K562 (cell line): ENCODE measurements at regions not wholly inside any gene's neighbourhood (a gene's known extent, or its start where the extent isn't known, plus 50 kb on each side); places are given as distances from the start of the nearest gene placed in this dataset.

ENCODE experiments used
- ATAC-seq: fragments of 200-7000 bp; cut with Tn5 transposase; 3 replicates; pipeline ENCODE4 v1.9.1; 2020; ENCODE audit warnings: moderate library complexity
- BruUV-seq: library from RNA; stranded (reverse); fragments of 400-500 nt; replicated peaks from 2 replicates; lab custom pipeline; 2021; lab: Mats Ljungman, UMichigan
- CTCF ChIA-PET: fragments of 300-600 bp; formaldehyde crosslinking; extraction: SDS; loops from one replicate; lab custom pipeline; 2021; ENCODE audit warnings: low intra/inter-chr PET ratio; lab: Yijun Ruan, JAX
- POLR2A ChIA-PET: fragments of 300-600, 350-650 bp; sonication (Branson Sonifier 250); formaldehyde crosslinking; extraction: SDS; loops from one replicate; lab custom pipeline; 2021; ENCODE audit warnings: antibody characterized with exemption, inconsistent platforms; lab: Yijun Ruan, JAX
- DNase-seq, 4 experiments: peaks; one replicate each; pipeline versions ENCODE4 v3.0.0 to v3.0.0-alpha.2; 2011 to 2018; ENCODE audit warnings: low spot score in 3 of 4, mixed read lengths in 3 of 4; ENCODE audit errors: extremely low read depth in 1 of 4
- FAIRE-seq: peaks from 2 replicates; lab custom pipeline; 2011; peaks lifted over from hg19 to GRCh38; lab: Jason Lieb, UNC
- H2AFZ ChIP-seq: 2 replicates; pipeline ENCODE4 v1.6.0; 2011; ENCODE audit warnings: low read depth, low read length, control low read depth, inconsistent platforms
- H3K27ac ChIP-seq: fragments of 200-600 bp; 3 replicates; pipeline ENCODE4 v1.8.0; 2011; ENCODE audit warnings: low read depth, mild to moderate bottlenecking, control low read depth, inconsistent platforms, low read length, moderate library complexity, mixed read lengths; ENCODE audit errors: extremely low read depth
- H3K27me3 ChIP-seq, 2 experiments: fragments of 300-600 bp in 1 of 2; 2 replicates in 1 of 2; 3 replicates in 1 of 2; pipeline versions ENCODE4 v1.6.0 to v1.8.0; 2011; ENCODE audit warnings: inconsistent platforms in 2 of 2, low read length in 2 of 2, mild to moderate bottlenecking in 1 of 2, mixed read lengths in 1 of 2, moderate library complexity in 1 of 2; ENCODE audit not compliant: control insufficient read depth in 2 of 2, insufficient read depth in 2 of 2
- H3K36me3 ChIP-seq: fragments of 300-600 bp; 3 replicates; pipeline ENCODE4 v1.8.0; 2011; ENCODE audit warnings: mild to moderate bottlenecking, low read length, inconsistent platforms; ENCODE audit not compliant: control insufficient read depth, insufficient read depth
- H3K4me1 ChIP-seq, 2 experiments: fragments of 200-600 bp in 1 of 2; replicated peaks in 1 of 2; 2 replicates in 1 of 2; 3 replicates in 1 of 2; pipeline versions ENCODE4 v1.5.1 to v1.8.0; 2011; ENCODE audit warnings: inconsistent platforms in 2 of 2, low read length in 2 of 2, mild to moderate bottlenecking in 1 of 2, mixed read lengths in 1 of 2, moderate library complexity in 1 of 2; ENCODE audit not compliant: control insufficient read depth in 2 of 2, insufficient read depth in 2 of 2
- H3K4me2 ChIP-seq: 2 replicates; pipeline ENCODE4 v1.6.1; 2011; ENCODE audit warnings: low read length, control low read depth, inconsistent platforms, mixed read lengths; ENCODE audit not compliant: insufficient read depth
- H3K4me3 ChIP-seq: fragments of 200-600 bp; sonication (generic), shearing (Covaris generic); 2 replicates; pipeline ENCODE4 v1.5.1; 2016; ENCODE audit warnings: control low read depth, inconsistent platforms
- H3K79me2 ChIP-seq: fragments of 200-600 bp; 3 replicates; pipeline ENCODE4 v1.8.0; 2011; ENCODE audit warnings: low read length, inconsistent platforms; ENCODE audit not compliant: control insufficient read depth, insufficient read depth
- H3K9ac ChIP-seq, 2 experiments: 2 replicates each; pipeline versions ENCODE4 v1.6.0 to v1.6.1; 2011; ENCODE audit warnings: low read depth in 2 of 2, low read length in 2 of 2, control low read depth in 1 of 2, inconsistent platforms in 1 of 2, mild to moderate bottlenecking in 1 of 2, mixed read lengths in 1 of 2; ENCODE audit not compliant: insufficient read depth in 1 of 2
- H3K9me1 ChIP-seq: one replicate; pipeline ENCODE4 v1.6.0; 2011; ENCODE audit warnings: inconsistent platforms, mild to moderate bottlenecking, low read length, moderate library complexity; ENCODE audit not compliant: control insufficient read depth, insufficient read depth
- H3K9me3 ChIP-seq: replicated peaks from 2 replicates; pipeline ENCODE4 v1.5.1; 2011; ENCODE audit warnings: low read depth, low read length, inconsistent platforms; ENCODE audit not compliant: control insufficient read depth, insufficient read depth
- H4K20me1 ChIP-seq: replicated peaks from 2 replicates; pipeline ENCODE4 v1.6.1; 2011; ENCODE audit warnings: low read length, inconsistent platforms, mixed read lengths; ENCODE audit not compliant: control insufficient read depth, insufficient read depth
- ARID1B ChIP-seq: fragments of 450-650 bp; IDR thresholded peaks from 2 replicates; pipeline ENCODE4 v1.6.1; 2016; ENCODE audit warnings: antibody characterized with exemption, mild to moderate bottlenecking, inconsistent platforms
- ATF1 ChIP-seq, 2 experiments: fragments of 450-650 bp in 1 of 2; IDR thresholded peaks; 2 replicates each; pipeline ENCODE4 v1.6.1; 2016; ENCODE audit warnings: missing compliant biosample characterization in 1 of 2, missing genetic modification characterization in 1 of 2
- ATF3 ChIP-seq, 2 experiments: fragments of 450-650 bp in 1 of 2; sonication (generic) in 1 of 2; formaldehyde crosslinking in 1 of 2; IDR thresholded peaks in 1 of 2; conservative IDR thresholded peaks in 1 of 2; 2 replicates each; pipeline versions ENCODE4 v1.6.1 to v1.8.1; 2016 to 2023; ENCODE audit warnings: mild to moderate bottlenecking in 2 of 2, moderate library complexity in 2 of 2, inconsistent platforms in 1 of 2, missing genetic modification reagents in 1 of 2
- DIDO1 ChIP-seq: fragments of 450-650 bp; IDR thresholded peaks from 2 replicates; pipeline ENCODE4 v1.6.1; 2016; ENCODE audit warnings: low read depth, missing biosample characterization, missing genetic modification characterization
- KLF6 ChIP-seq: fragments of 250-450 bp; sonication (Bioruptor Pico); IDR thresholded peaks from 2 replicates; pipeline ENCODE4 v1.4.0; 2020; ENCODE audit warnings: mild to moderate bottlenecking, moderate library complexity, borderline replicate concordance
- SMAD3 ChIP-seq: fragments of 450-650 bp; formaldehyde crosslinking; conservative IDR thresholded peaks from 2 replicates; pipeline ENCODE4 v1.4.0; 2020; ENCODE audit warnings: mild to moderate bottlenecking
- ZNF449 ChIP-seq: fragments of 250-450 bp; sonication (Bioruptor Pico); IDR thresholded peaks from 2 replicates; pipeline ENCODE4 v1.8.0; 2022; ENCODE audit warnings: moderate library complexity, mild to moderate bottlenecking, inconsistent platforms
- ZNF512 ChIP-seq: IDR thresholded peaks from 2 replicates; pipeline ENCODE4 v1.6.1; 2016; ENCODE audit warnings: missing genetic modification characterization, missing compliant biosample characterization
- WGBS: fragments of 100-300 bp; shearing (Covaris generic); methylation state at CpG from one replicate; pipeline ENCODE4 v1.1.6; 2016; ENCODE audit warnings: low coverage, mixed read lengths; ENCODE audit not compliant: insufficient coverage; ENCODE audit errors: missing lambda C conversion rate; 5-methylcytosine and 5-hydroxymethylcytosine counted together
- in situ Hi-C: fragments of 300-500 bp; cut with MboI; formaldehyde crosslinking; loops from 4 replicates; pipeline ENCODE4 v1.15.0; 2018; ENCODE audit warnings: inconsistent platforms, mixed read lengths
- intact Hi-C: fragments of 100-400 bp; cut with micrococcal nuclease; formaldehyde crosslinking; loops from 2 replicates; pipeline ENCODE4 v1.14.2; 2022

GRCh38 chr4:152177538-152177937, 358.4 kb downstream of the FBXW7 start (continued):
- TF ChIP-seq SMAD3 (CRISPR knock-in tag) (0 out of 2 replicates have a peak, but pooled peaks have one; percentile 19), KLF6 (CRISPR knock-in tag) (0 out of 2 replicates have a peak, but pooled peaks have one; percentile 22), DIDO1 (tag) (peak; percentile 48; the same call in 1 of the 2 replicates), ZNF449 (CRISPR knock-in tag) (peak; percentile 39; the same call in 1 of the 2 replicates), ARID1B (peak; percentile 94)
- TF ChIP-seq, all 486 proteins: peak for 43; not testable (repeated sequence) for 443

- no peak overlapping the region for H3K27ac ChIP-seq
- H3K9me1 ChIP-seq = no peaks in the 10 kb centered on the region
- no peaks in the 10 kb centered on the region for H3K36me3 ChIP-seq
- no peak for FAIRE-seq
- H3K79me2 ChIP-seq = no peaks in the 10 kb centered on the region
- no TSS peak for BruUV-seq
- no peaks in the 10 kb centered on the region for H4K20me1 ChIP-seq
- no peak overlapping the region for H3K9ac ChIP-seq
- ChIA-PET CTCF (no interaction called here), POLR2A (no interaction called here)
- DNase-seq = no peak
- peaks cover 0 to 5% of the 10 kb centered on the region in 2 experiments; a peak in 2 of 5 replicates for H3K4me1 ChIP-seq
- intact Hi-C loops (no loop called here), in situ Hi-C loops (no loop called here)
- no peak for TF ChIP-seq ATF1 (CRISPR knock-in tag; IDR thresholded peaks at IDR 0.05)
- TF ChIP-seq ATF1 (tag; IDR thresholded peaks at IDR 0.05) = no peak
- peak; percentile 92 for TF ChIP-seq ZNF512 (tag)
- TF ChIP-seq ATF3 (IDR thresholded peaks at IDR 0.05) = peak; percentile 70
- no peak for TF ChIP-seq ATF3 (CRISPR knock-in tag; conservative IDR thresholded peaks at IDR 0.05)
- H3K9me3 ChIP-seq = no peaks in the 10 kb centered on the region
- 0% methylated on average over 3 of the region's 3 CpGs for WGBS
- ATAC-seq = no peak
- no peak overlapping the region for H3K4me2 ChIP-seq
- no peak overlapping the region for H2AFZ ChIP-seq
- H3K27me3 ChIP-seq = peaks cover 2 to 10% of the 10 kb centered on the region in 2 experiments; a peak in 3 of 5 replicates
- no peak overlapping the region for H3K4me3 ChIP-seq
Observed at GRCh38 chr4:152176627-152177214, 359.2 kb downstream of the FBXW7 start.
